Breast epithelium (tissue), 4 donors: ENCODE measurements at regions not wholly inside any gene's neighbourhood (a gene's known extent, or its start where the extent isn't known, plus 50 kb on each side); places are given as distances from the start of the nearest gene placed in this dataset.

Experiments used
- DNase-seq, 2 donors: peaks; one replicate each; pipeline ENCODE4 v3.0.0-alpha.2; 2019; ENCODE audit warnings: low spot score in 2 of 2
- H3K27ac ChIP-seq, 2 donors: fragments of 200-600 bp; sonication (generic) in 1 of 2; one replicate each; pipeline ENCODE4 v1.5.1; 2016 to 2019; ENCODE audit warnings: mild to moderate bottlenecking in 1 of 2
- H3K27me3 ChIP-seq, 2 donors: fragments of 200-600 bp; sonication (generic) in 1 of 2; one replicate each; pipeline versions ENCODE4 v1.5.1 to v1.6.0; 2017 to 2019; ENCODE audit warnings: control low read depth in 1 of 2, mild to moderate bottlenecking in 1 of 2
- H3K36me3 ChIP-seq: fragments of 200-600 bp; one replicate; pipeline ENCODE4 v1.5.1; 2019
- H3K4me1 ChIP-seq, 2 donors: fragments of 200-600 bp; sonication (generic); one replicate each; pipeline ENCODE4 v1.5.1; 2016 to 2019; ENCODE audit warnings: control low read depth in 1 of 2
- H3K4me3 ChIP-seq, 3 donors: fragments of 200-600 bp; sonication (generic); 1 replicate in 2 of 3; 2 replicates in 1 of 3; pipeline ENCODE4 v1.5.1; 2016 to 2019; ENCODE audit warnings: mild to moderate bottlenecking in 3 of 3, moderate library complexity in 2 of 3
- H3K9me3 ChIP-seq, 2 donors: fragments of 200-600 bp; sonication (generic) in 1 of 2; one replicate each; pipeline ENCODE4 v1.5.1; 2016 to 2019; ENCODE audit warnings: control low read depth in 1 of 2
- POLR2A ChIP-seq: fragments of 450-650 bp; IDR thresholded peaks from one replicate; pipeline ENCODE4 v1.6.1; 2016; ENCODE audit warnings: antibody characterized with exemption, mild to moderate bottlenecking, moderate library complexity
- POLR2AphosphoS5 ChIP-seq, 3 donors: sonication (generic); formaldehyde crosslinking; IDR thresholded peaks; one replicate each; pipeline ENCODE4 v1.6.1; 2017; ENCODE audit warnings: antibody characterized with exemption in 3 of 3
- intact Hi-C: fragments of 100-400 bp; cut with DNase I; formaldehyde crosslinking; loops from one replicate; pipeline ENCODE4 v1.15.1; 2023; ENCODE audit warnings: low total_unique reads
- TF ChIP-seq, protein P1 (sequence below), 3 donors: fragments of 450-650 bp; IDR thresholded peaks; one replicate each; pipeline ENCODE4 v1.5.1; 2016 to 2017; ENCODE audit warnings: antibody characterized with exemption in 3 of 3, mild to moderate bottlenecking in 3 of 3, moderate library complexity in 3 of 3

DNA sequence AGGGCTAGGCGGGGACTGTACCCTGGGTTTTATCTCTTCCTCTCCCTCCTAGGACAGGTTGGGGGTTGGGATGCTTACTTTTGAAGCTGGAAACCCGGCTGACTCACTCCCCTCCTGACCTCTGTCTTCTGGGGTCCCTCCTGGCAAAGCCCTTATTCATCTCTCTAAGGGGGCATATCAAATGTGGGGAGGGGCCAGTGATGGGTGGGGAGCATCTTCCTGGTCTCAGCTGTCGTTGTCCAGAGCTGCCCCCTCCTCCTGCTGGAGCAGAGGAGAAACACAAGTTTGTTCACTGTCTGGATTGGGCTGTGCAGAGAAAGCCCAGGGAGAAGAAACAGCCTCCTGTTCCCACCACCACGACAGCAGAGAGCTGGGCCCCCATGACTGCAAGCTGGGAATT lies 85.8 kb downstream of the TNFAIP2 start:
- Histone ChIP-seq H3K4me1 (no peaks in the 10 kb centered on the region), H3K27me3 (no peaks in the 10 kb centered on the region), H3K36me3 (no peaks in the 10 kb centered on the region), H3K27ac (peak overlapping the region; percentile 62 to 85), H3K9me3 (peaks cover 0 to 10% of the 10 kb centered on the region in 2 donors), H3K4me3 (peak overlapping the region; percentile 52 to 73 (median 55))
- DNase-seq, result no peak
- intact Hi-C loops, result no loop called here
- no peak for TF ChIP-seq POLR2AphosphoS5 (IDR thresholded peaks at IDR 0.05)
- TF ChIP-seq, protein P1, sequence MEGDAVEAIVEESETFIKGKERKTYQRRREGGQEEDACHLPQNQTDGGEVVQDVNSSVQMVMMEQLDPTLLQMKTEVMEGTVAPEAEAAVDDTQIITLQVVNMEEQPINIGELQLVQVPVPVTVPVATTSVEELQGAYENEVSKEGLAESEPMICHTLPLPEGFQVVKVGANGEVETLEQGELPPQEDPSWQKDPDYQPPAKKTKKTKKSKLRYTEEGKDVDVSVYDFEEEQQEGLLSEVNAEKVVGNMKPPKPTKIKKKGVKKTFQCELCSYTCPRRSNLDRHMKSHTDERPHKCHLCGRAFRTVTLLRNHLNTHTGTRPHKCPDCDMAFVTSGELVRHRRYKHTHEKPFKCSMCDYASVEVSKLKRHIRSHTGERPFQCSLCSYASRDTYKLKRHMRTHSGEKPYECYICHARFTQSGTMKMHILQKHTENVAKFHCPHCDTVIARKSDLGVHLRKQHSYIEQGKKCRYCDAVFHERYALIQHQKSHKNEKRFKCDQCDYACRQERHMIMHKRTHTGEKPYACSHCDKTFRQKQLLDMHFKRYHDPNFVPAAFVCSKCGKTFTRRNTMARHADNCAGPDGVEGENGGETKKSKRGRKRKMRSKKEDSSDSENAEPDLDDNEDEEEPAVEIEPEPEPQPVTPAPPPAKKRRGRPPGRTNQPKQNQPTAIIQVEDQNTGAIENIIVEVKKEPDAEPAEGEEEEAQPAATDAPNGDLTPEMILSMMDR (IDR thresholded peaks at IDR 0.05), result no peak
- TF ChIP-seq POLR2A, result no peak

DNA sequence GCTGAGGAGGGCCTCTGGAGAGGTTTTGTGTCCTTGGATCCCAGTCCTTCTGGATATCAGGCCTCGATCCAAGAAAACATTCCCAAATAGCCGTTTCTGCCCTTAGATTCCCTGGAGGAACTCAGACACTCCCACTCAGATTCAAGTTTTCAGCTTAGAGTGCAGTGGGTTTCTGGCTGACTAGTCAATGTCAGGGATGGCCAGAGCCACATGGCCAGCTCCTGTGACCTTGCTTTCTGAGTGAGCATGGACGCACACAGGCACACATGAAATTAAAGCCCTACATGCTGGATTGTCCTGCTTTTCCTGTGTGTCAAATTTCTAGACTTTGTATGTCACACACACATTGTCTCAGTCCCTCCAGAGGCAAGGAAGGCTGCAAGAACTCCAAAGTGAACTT lies 86.2 kb downstream of the TNFAIP2 start:
- no peaks in the 10 kb centered on the region for H3K4me1 ChIP-seq
- H3K4me3 ChIP-seq, result peak overlapping the region; percentile 52 to 73 (median 55)
- peak overlapping the region; percentile 62 to 85 for H3K27ac ChIP-seq
- H3K9me3 ChIP-seq, result peaks cover 0 to 8% of the 10 kb centered on the region in 2 donors
- TF ChIP-seq POLR2A (no peak), POLR2AphosphoS5 (IDR thresholded peaks at IDR 0.05) (no peak)
- TF ChIP-seq, protein P1 (IDR thresholded peaks at IDR 0.05), result no peak
- H3K36me3 ChIP-seq, result no peaks in the 10 kb centered on the region
- no peak for DNase-seq
- intact Hi-C loops, result no loop called here
- no peaks in the 10 kb centered on the region for H3K27me3 ChIP-seq

DNA sequence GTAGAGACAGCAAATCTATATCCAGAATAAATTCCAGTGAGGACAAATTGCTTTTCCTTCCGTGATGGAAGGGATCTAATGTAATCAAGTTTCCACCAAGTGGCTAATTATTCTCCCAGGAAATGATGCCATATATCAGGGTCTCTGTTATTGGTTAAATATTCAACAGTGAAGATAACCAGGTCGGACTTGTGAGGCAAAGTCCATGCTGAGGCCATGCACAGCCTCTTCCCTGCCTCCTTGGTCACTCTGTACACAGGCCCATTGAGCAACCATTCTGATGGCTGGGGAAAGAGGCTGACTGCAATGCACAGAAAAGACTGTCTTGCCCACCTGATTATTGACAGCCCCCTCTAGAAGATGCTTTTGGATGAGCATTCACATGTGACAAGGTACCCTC lies 90.1 kb downstream of the TNFAIP2 start:
- no peaks in the 10 kb centered on the region for H3K27me3 ChIP-seq
- no peak overlapping the region for H3K4me3 ChIP-seq
- no peak for DNase-seq
- H3K4me1 ChIP-seq, result no peaks in the 10 kb centered on the region
- H3K36me3 ChIP-seq, result no peaks in the 10 kb centered on the region
- intact Hi-C loops, result no loop called here
- H3K27ac ChIP-seq, result no peak overlapping the region
- TF ChIP-seq, protein P1 (IDR thresholded peaks at IDR 0.05), result no peak
- no peak for TF ChIP-seq POLR2AphosphoS5 (IDR thresholded peaks at IDR 0.05)
- TF ChIP-seq POLR2A, result no peak
- peaks cover 7 to 9% of the 10 kb centered on the region in 2 donors for H3K9me3 ChIP-seq

DNA sequence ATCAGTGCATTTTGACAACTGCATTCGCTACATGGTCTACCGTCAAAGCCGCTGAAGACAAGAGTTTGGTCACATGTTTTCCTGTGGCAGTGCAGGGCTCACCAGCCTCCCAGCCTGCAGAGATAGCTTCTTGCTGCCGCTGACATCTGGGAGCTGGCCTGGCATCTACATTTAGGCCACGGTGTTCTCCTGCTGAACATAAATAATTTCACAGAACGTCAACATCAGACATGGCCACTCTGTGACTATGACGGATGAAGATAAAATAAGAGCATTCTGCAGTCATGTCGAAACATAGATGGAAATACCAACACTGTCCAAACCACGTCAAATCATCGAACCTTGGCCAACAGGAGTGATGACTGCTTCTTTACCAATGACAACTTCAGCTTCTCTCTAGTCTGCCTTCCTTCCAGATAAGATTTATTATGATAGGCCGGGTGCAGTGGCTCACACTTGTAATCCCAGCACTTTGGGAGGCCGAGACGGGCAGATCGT lies 91.2 kb downstream of the TNFAIP2 start:
- no peak for DNase-seq
- Histone ChIP-seq H3K9me3 (peaks cover 7 to 9% of the 10 kb centered on the region in 2 donors), H3K4me3 (no peak overlapping the region), H3K36me3 (no peaks in the 10 kb centered on the region), H3K4me1 (no peaks in the 10 kb centered on the region), H3K27ac (no peak overlapping the region), H3K27me3 (no peaks in the 10 kb centered on the region)
- TF ChIP-seq, protein P1 (IDR thresholded peaks at IDR 0.05), result no peak
- TF ChIP-seq POLR2A (no peak), POLR2AphosphoS5 (IDR thresholded peaks at IDR 0.05) (no peak)
- intact Hi-C loops, result no loop called here

DNA sequence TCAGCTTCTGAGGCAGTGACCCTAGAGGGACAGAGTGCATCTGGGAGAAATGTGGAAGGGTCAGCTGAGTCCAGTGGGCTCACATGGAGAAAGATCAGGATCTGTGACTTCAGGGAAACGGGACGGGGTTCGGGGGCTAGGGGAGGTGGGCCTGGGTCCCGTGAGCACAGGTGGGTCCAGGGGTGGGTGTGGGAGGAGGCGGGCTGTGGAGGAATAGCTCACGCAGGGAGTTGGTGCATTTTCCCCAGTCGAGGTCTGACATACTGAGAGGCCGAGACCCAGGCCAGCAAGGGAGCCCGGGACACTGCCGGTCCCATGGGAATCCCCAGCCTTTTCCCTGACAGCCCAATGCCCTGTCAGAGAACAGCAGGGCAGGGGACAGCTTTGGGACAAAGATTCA lies 93.1 kb downstream of the TNFAIP2 start:
- DNase-seq, result no peak
- no peak overlapping the region for H3K27ac ChIP-seq

More for the DNA sequence above, 93.1 kb downstream of the TNFAIP2 start:
- peaks cover 0 to 11% of the 10 kb centered on the region in 2 donors for H3K27me3 ChIP-seq
- no peak for TF ChIP-seq POLR2A
- TF ChIP-seq, protein P1 (IDR thresholded peaks at IDR 0.05), result no peak
- no peak for TF ChIP-seq POLR2AphosphoS5 (IDR thresholded peaks at IDR 0.05)
- intact Hi-C loops, result no loop called here
- H3K4me1 ChIP-seq, result no peaks in the 10 kb centered on the region
- no peak overlapping the region for H3K4me3 ChIP-seq
- peaks cover 7 to 9% of the 10 kb centered on the region in 2 donors for H3K9me3 ChIP-seq
- no peaks in the 10 kb centered on the region for H3K36me3 ChIP-seq
